ENCODE measurements at regions not wholly inside any gene's neighbourhood (a gene's known extent, or its start where the extent isn't known, plus 50 kb on each side); places are given as distances from the start of the nearest gene placed in this dataset.

GRCh38 chr14:43418324-43418723, 1088.8 kb downstream of the FSCB start:
- H3K9ac ChIP-seq (replicated peaks; ENCODE audit: extremely low read depth, insufficient read depth, low read length): no peak overlapping the region
- intact Hi-C loops (cut with micrococcal nuclease): no loop called here
- no peak overlapping the region for H3K4me3 ChIP-seq (replicated peaks in 1 of 3; ENCODE audit: insufficient read depth in 1 of 3, low read depth in 1 of 3, low read length in 3 of 3)
- BruUV-seq (replicated peaks): no TSS peak
- dilution Hi-C loops (cut with MboI; ENCODE audit: extremely low pct_ligation_motif_present, low sequenced_read_pairs): no loop called here
- no peak overlapping the region for H2AFZ ChIP-seq (ENCODE audit: low read depth, low read length)
- H4K20me1 ChIP-seq (replicated peaks; ENCODE audit: control insufficient read depth, extremely low read depth, insufficient read depth, low read length): no peaks in the 10 kb centered on the region
- H3K27ac ChIP-seq (ENCODE audit: insufficient read depth, low read depth, low read length): no peak overlapping the region
- H3K9me3 ChIP-seq (replicated peaks; ENCODE audit: control insufficient read depth, insufficient read depth, low read length): peaks cover 4% of the 10 kb centered on the region
- DNase-seq (ENCODE audit: low read depth, low spot score) (no peak), FAIRE-seq (no peak)
- ChIA-PET CTCF (no interaction called here), POLR2A (no interaction called here)
- TF ChIP-seq CTCF (IDR thresholded peaks at IDR 0.05; ENCODE audit: extremely low read depth in 1 of 2, insufficient read depth in 1 of 2, low read depth in 1 of 2, low read length in 2 of 2) (no peak), FOS (IDR thresholded peaks at IDR 0.05; ENCODE audit: borderline replicate concordance, insufficient read depth, low read length) (no peak), MAX (IDR thresholded peaks at IDR 0.05; ENCODE audit: insufficient read depth, insufficient read length) (no peak), POLR2A (IDR thresholded peaks at IDR 0.05; ENCODE audit: low read depth, low read length) (no peak), POLR2AphosphoS5 (IDR thresholded peaks at IDR 0.05; ENCODE audit: insufficient read depth, low read depth, low read length) (no peak), JUN (IDR thresholded peaks at IDR 0.05; ENCODE audit: borderline replicate concordance, insufficient read depth, insufficient read length, low read depth) (no peak), MYC (IDR thresholded peaks at IDR 0.05; ENCODE audit: low read depth, low read length) (no peak), EZH2 (IDR thresholded peaks at IDR 0.05; ENCODE audit: borderline replicate concordance, low read depth, low read length, severe bottlenecking) (no peak), GATA2 (IDR thresholded peaks at IDR 0.05; ENCODE audit: insufficient read depth, insufficient read length, low read depth, low read length) (no peak)
- no peaks in the 10 kb centered on the region for H3K36me3 ChIP-seq (ENCODE audit: control insufficient read depth in 2 of 2, extremely low read depth in 1 of 2, insufficient read depth in 2 of 2, low read length in 2 of 2)
- no peaks in the 10 kb centered on the region for H3K79me2 ChIP-seq (ENCODE audit: control insufficient read depth, insufficient read depth, low read length)
- no peaks in the 10 kb centered on the region for H3K27me3 ChIP-seq (ENCODE audit: control insufficient read depth in 2 of 2, insufficient read depth in 2 of 2, low read length in 2 of 2)
- H3K9me1 ChIP-seq (replicated peaks; ENCODE audit: control insufficient read depth, extremely low read depth, insufficient read depth, low read length): no peaks in the 10 kb centered on the region
- no peak overlapping the region for H3K4me2 ChIP-seq (ENCODE audit: insufficient read depth, low read length)
- H3K4me1 ChIP-seq (ENCODE audit: control insufficient read depth, extremely low read depth, insufficient read depth, low read length): no peaks in the 10 kb centered on the region

Measured in endothelial cell of umbilical vein (primary cell).